ENCODE measurements at regions not wholly inside any gene's neighbourhood (a gene's known extent, or its start where the extent isn't known, plus 50 kb on each side); places are given as distances from the start of the nearest gene placed in this dataset.

- no peak overlapping the region for H3K4me2 ChIP-seq (ENCODE audit: low read depth, low read length, poor library complexity, severe bottlenecking)
- TF ChIP-seq CTCF (conservative IDR thresholded peaks at IDR 0.05; ENCODE audit: low read length): no peak
- no peak for TF ChIP-seq EZH2phosphoT487 (IDR thresholded peaks at IDR 0.05; ENCODE audit: borderline replicate concordance)
- H3K36me3 ChIP-seq (ENCODE audit: insufficient read depth, low read length): no peaks in the 10 kb centered on the region
- H3F3A ChIP-seq (ENCODE audit: low read depth): no peaks in the 10 kb centered on the region
- no peaks in the 10 kb centered on the region for H3K79me2 ChIP-seq (ENCODE audit: insufficient read depth, low read length)
- no peaks in the 10 kb centered on the region for H4K20me1 ChIP-seq (ENCODE audit: insufficient read depth, low read length, poor library complexity, severe bottlenecking)
- H3K9me3 ChIP-seq (ENCODE audit: insufficient read depth, low read depth, low read length): no peaks in the 10 kb centered on the region
- H2AFZ ChIP-seq (ENCODE audit: low read length): no peak overlapping the region
- no peak overlapping the region for H3K4me3 ChIP-seq (ENCODE audit: low read length, poor library complexity, severe bottlenecking)
- H3K4me1 ChIP-seq (ENCODE audit: insufficient read depth, low read length, poor library complexity, severe bottlenecking): peaks cover 4% of the 10 kb centered on the region
- H3K9ac ChIP-seq (ENCODE audit: low read depth, low read length, poor library complexity, severe bottlenecking): no peak overlapping the region
- H3K9me2 ChIP-seq (replicated peaks; ENCODE audit: low read depth, low read length): no peaks in the 10 kb centered on the region
- H3K27me3 ChIP-seq (ENCODE audit: insufficient read depth, low read length, poor library complexity, severe bottlenecking): no peaks in the 10 kb centered on the region
Observed at GRCh38 chr20:50306478-50307423, 116.1 kb downstream of the CEBPB start.

- Histone ChIP-seq H3K4me1 (ENCODE audit: insufficient read depth, low read length, poor library complexity, severe bottlenecking) (no peaks in the 10 kb centered on the region), H3K79me2 (ENCODE audit: insufficient read depth, low read length) (no peaks in the 10 kb centered on the region), H3K36me3 (ENCODE audit: insufficient read depth, low read length) (no peaks in the 10 kb centered on the region), H3K9me2 (replicated peaks; ENCODE audit: low read depth, low read length) (no peaks in the 10 kb centered on the region), H3K27me3 (ENCODE audit: insufficient read depth, low read length, poor library complexity, severe bottlenecking) (no peaks in the 10 kb centered on the region), H2AFZ (ENCODE audit: low read length) (no peak overlapping the region), H4K20me1 (ENCODE audit: insufficient read depth, low read length, poor library complexity, severe bottlenecking) (no peaks in the 10 kb centered on the region), H3K9me3 (ENCODE audit: insufficient read depth, low read depth, low read length) (no peaks in the 10 kb centered on the region), H3K4me3 (ENCODE audit: low read length, poor library complexity, severe bottlenecking) (no peak overlapping the region), H3K9ac (ENCODE audit: low read depth, low read length, poor library complexity, severe bottlenecking) (no peak overlapping the region), H3F3A (ENCODE audit: low read depth) (no peaks in the 10 kb centered on the region), H3K4me2 (ENCODE audit: low read depth, low read length, poor library complexity, severe bottlenecking) (no peak overlapping the region)
- TF ChIP-seq CTCF (conservative IDR thresholded peaks at IDR 0.05; ENCODE audit: low read length) (no peak), EZH2phosphoT487 (IDR thresholded peaks at IDR 0.05; ENCODE audit: borderline replicate concordance) (no peak)
Observed at GRCh38 chr20:50308166-50308512, 117.5 kb downstream of the CEBPB start.

GRCh38 chr20:50308513-50309279 is 118.1 kb downstream of the CEBPB start:
- no peaks in the 10 kb centered on the region for H3F3A ChIP-seq (ENCODE audit: low read depth)
- no peak overlapping the region for H3K4me2 ChIP-seq (ENCODE audit: low read depth, low read length, poor library complexity, severe bottlenecking)
- H3K9me3 ChIP-seq (ENCODE audit: insufficient read depth, low read depth, low read length): no peaks in the 10 kb centered on the region
- no peaks in the 10 kb centered on the region for H4K20me1 ChIP-seq (ENCODE audit: insufficient read depth, low read length, poor library complexity, severe bottlenecking)
- H3K9ac ChIP-seq (ENCODE audit: low read depth, low read length, poor library complexity, severe bottlenecking): no peak overlapping the region
- no peaks in the 10 kb centered on the region for H3K79me2 ChIP-seq (ENCODE audit: insufficient read depth, low read length)
- no peak for TF ChIP-seq CTCF (conservative IDR thresholded peaks at IDR 0.05; ENCODE audit: low read length)
- TF ChIP-seq EZH2phosphoT487 (IDR thresholded peaks at IDR 0.05; ENCODE audit: borderline replicate concordance): no peak
- H3K9me2 ChIP-seq (replicated peaks; ENCODE audit: low read depth, low read length): no peaks in the 10 kb centered on the region
- no peaks in the 10 kb centered on the region for H3K27me3 ChIP-seq (ENCODE audit: insufficient read depth, low read length, poor library complexity, severe bottlenecking)
- H2AFZ ChIP-seq (ENCODE audit: low read length): no peak overlapping the region
- no peaks in the 10 kb centered on the region for H3K4me1 ChIP-seq (ENCODE audit: insufficient read depth, low read length, poor library complexity, severe bottlenecking)
- no peaks in the 10 kb centered on the region for H3K36me3 ChIP-seq (ENCODE audit: insufficient read depth, low read length)
- no peak overlapping the region for H3K4me3 ChIP-seq (ENCODE audit: low read length, poor library complexity, severe bottlenecking)

All from Loucy (cell line).